Mammary epithelial cell (primary cell): ENCODE measurements at regions not wholly inside any gene's neighbourhood (a gene's known extent, or its start where the extent isn't known, plus 50 kb on each side); places are given as distances from the start of the nearest gene placed in this dataset.
"Not testable (repeated sequence)": the region's sequence is repeated elsewhere in the genome, so short reads cannot be mapped to it uniquely, and the experiment has no call there.

Experiments
- CTCF ChIP-seq, 2 donors: IDR thresholded peaks in 1 of 2; conservative IDR thresholded peaks in 1 of 2; 2 replicates each; pipeline ENCODE4 v1.5.1; 2011 to 2012; ENCODE audit warnings: inconsistent platforms in 2 of 2, low read length in 2 of 2, mild to moderate bottlenecking in 2 of 2, control low read depth in 1 of 2, low read depth in 1 of 2; ENCODE audit not compliant: insufficient read depth in 1 of 2; ENCODE audit errors: extremely low read depth in 1 of 2
- EZH2 ChIP-seq: IDR thresholded peaks from 2 replicates; pipeline ENCODE4 v1.6.1; 2012; ENCODE audit warnings: low read length, inconsistent platforms, borderline replicate concordance

GRCh38 chr2:89224803-89225202, 533.3 kb downstream of the RPIA start:
- TF ChIP-seq CTCF (conservative IDR thresholded peaks at IDR 0.05 in 1 of 2, IDR thresholded peaks at IDR 0.05 in 1 of 2; ENCODE audit: extremely low read depth in 1 of 2, insufficient read depth in 1 of 2, low read depth in 1 of 2, low read length in 2 of 2); EZH2: not testable (repeated sequence)
